Kidney epithelial cell (primary cell): ENCODE measurements at regions not wholly inside any gene's neighbourhood (a gene's known extent, or its start where the extent isn't known, plus 50 kb on each side); places are given as distances from the start of the nearest gene placed in this dataset.
"Not testable (repeated sequence)": the region's sequence is repeated elsewhere in the genome, so short reads cannot be mapped to it uniquely, and the experiment has no call there.

Experiments
- DNase-seq: peaks from one replicate; pipeline ENCODE4 v3.0.0-alpha.2; 2010; ENCODE audit warnings: low read depth
- H3K27me3 ChIP-seq: 2 replicates; pipeline ENCODE4 v1.6.0; 2011; ENCODE audit warnings: low read length; ENCODE audit not compliant: control insufficient read depth, insufficient read depth
- H3K36me3 ChIP-seq: 2 replicates; pipeline ENCODE4 v1.5.1; 2011; ENCODE audit warnings: low read length; ENCODE audit not compliant: control insufficient read depth, insufficient read depth
- H3K4me3 ChIP-seq: 2 replicates; pipeline ENCODE4 v1.5.1; 2011; ENCODE audit warnings: low read depth, mild to moderate bottlenecking, control low read depth, low read length
- TF ChIP-seq, protein P1 (sequence below): IDR thresholded peaks from 2 replicates; pipeline ENCODE4 v1.5.1; 2011; ENCODE audit warnings: mild to moderate bottlenecking, moderate library complexity, low read length, control low read depth, inconsistent platforms; ENCODE audit not compliant: insufficient read depth, poor library complexity, severe bottlenecking

DNA sequence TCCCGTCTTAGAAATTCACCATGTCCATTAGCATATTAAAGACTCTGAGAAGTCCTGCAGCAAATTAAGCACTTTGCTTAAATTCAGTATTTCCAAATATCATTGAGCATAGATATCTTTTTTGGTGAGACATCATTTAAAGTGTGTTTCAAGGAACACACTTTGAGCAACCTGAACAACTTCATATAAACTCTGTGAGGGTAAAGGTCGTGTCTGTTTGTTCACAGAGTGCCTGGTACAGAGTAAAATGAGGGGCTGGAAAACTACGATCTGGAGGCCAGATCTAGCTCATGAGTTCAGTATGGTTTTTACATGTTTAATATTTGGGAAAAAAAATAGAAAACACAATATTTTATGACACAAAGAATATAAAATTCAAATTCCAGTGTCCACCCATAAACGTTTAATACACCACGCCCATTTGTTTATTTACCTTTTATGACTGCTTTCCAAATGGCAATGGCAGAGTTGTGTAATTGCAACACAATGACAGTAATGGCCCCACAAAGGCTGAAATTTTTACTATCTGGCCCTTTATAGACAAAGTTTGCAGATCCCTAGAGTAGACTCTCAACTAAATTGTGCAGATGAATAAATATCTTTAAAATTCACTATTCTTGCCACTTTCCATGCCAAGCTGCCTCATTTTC, 67.4 kb downstream of the SNTN start:
- no peaks in the 10 kb centered on the region for H3K36me3 ChIP-seq
- TF ChIP-seq, protein P1, sequence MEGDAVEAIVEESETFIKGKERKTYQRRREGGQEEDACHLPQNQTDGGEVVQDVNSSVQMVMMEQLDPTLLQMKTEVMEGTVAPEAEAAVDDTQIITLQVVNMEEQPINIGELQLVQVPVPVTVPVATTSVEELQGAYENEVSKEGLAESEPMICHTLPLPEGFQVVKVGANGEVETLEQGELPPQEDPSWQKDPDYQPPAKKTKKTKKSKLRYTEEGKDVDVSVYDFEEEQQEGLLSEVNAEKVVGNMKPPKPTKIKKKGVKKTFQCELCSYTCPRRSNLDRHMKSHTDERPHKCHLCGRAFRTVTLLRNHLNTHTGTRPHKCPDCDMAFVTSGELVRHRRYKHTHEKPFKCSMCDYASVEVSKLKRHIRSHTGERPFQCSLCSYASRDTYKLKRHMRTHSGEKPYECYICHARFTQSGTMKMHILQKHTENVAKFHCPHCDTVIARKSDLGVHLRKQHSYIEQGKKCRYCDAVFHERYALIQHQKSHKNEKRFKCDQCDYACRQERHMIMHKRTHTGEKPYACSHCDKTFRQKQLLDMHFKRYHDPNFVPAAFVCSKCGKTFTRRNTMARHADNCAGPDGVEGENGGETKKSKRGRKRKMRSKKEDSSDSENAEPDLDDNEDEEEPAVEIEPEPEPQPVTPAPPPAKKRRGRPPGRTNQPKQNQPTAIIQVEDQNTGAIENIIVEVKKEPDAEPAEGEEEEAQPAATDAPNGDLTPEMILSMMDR = no peak
- no peak overlapping the region for H3K4me3 ChIP-seq
- no peak for DNase-seq
- H3K27me3 ChIP-seq = no peaks in the 10 kb centered on the region

DNA sequence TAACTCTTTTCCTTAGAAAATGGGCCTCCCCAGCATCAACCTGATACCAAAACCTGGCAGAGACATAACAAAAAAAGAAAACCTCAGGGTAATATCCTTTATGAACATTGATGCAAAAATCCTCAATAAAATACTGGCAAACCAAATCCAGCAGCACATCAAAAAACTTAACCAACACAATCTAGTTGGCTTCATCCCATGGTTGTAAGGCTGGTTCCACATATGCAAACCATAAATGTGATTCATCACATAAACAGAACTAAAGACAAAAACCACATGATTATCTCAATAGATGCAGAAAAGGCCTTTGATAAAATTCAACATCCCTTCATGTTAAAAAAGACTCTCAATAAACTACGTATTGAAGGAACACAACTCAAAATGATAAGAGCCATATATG, 68.5 kb downstream of the SNTN start:
- not testable (repeated sequence) for H3K4me3 ChIP-seq, DNase-seq, H3K27me3 ChIP-seq, H3K36me3 ChIP-seq

DNA sequence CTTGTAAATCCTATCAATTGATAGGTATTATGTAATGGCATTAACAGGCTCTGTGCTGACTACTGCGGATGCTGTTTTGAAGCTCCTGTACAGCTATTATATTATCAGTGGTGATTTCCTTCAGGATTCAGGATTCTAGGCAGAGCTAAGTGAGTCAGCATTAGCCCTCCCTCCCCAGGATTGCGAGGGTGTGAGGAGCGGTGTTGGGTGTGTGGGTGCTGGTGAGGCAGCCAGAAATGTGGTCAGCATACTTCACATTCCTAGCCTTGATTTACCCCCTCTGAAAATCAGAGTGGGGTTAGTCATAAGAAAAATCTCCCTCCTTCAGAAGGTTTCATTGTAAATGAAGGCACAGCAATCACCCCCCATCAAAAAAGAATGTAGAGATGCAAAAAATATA, 72.5 kb downstream of the SNTN start:
- H3K36me3 ChIP-seq = no peaks in the 10 kb centered on the region
- DNase-seq = peak; percentile 88
- TF ChIP-seq, protein P1 = no peak
- H3K27me3 ChIP-seq = no peaks in the 10 kb centered on the region
- no peak overlapping the region for H3K4me3 ChIP-seq

DNA sequence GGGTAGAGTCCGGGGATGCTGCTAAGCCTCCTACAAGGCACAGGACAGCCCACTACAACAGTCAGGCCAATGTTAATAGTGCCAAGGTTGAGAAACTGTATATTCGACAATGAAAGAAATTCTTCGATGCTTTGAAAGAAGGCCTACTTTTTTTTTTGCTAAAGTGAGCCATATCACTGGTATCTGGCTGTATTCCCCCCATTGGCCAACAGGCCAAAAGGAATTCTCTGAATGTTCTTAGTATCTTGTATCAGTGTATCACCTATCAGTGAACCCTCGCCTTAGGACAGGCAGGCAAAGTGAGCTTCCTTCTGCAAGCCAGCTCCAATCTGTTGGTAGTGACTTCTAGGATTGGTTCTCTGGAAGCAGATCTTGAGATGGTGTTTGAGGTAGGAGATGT, 74.2 kb downstream of the SNTN start:
- no peak overlapping the region for H3K4me3 ChIP-seq
- H3K27me3 ChIP-seq = no peaks in the 10 kb centered on the region
- TF ChIP-seq, protein P1 = no peak
- H3K36me3 ChIP-seq = no peaks in the 10 kb centered on the region
- DNase-seq = no peak

DNA sequence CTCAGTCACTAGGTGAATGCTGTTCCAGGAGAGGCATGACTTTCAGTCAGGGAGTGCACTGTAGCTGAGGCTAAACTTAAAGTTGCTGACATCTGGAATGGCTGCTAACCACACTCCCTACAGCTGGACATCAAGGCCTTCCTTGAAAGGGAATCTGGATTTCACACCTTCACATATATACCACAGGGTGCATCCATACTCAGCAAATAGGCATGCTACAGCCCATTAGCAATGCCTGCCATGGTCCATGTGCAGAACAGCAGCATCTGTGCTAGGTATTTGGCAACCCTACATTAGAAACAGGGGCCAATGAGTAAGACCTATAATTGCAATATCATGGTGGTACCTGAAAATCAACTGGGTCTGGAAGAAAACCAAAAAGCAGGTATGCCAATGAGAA, 74.8 kb downstream of the SNTN start:
- Histone ChIP-seq H3K4me3 (no peak overlapping the region), H3K36me3 (no peaks in the 10 kb centered on the region), H3K27me3 (no peaks in the 10 kb centered on the region)
- DNase-seq = no peak
- TF ChIP-seq, protein P1 = no peak

- Histone ChIP-seq H3K36me3 (no peaks in the 10 kb centered on the region), H3K27me3 (no peaks in the 10 kb centered on the region), H3K4me3 (no peak overlapping the region)
- no peak for DNase-seq
- TF ChIP-seq, protein P1 = no peak
Measured at GRCh38 chr3:63731866-63732265, 79.4 kb downstream of the SNTN start.

GRCh38 chr3:63733278-63733677, 80.8 kb downstream of the SNTN start:
- H3K4me3 ChIP-seq, H3K36me3 ChIP-seq, DNase-seq, H3K27me3 ChIP-seq: not testable (repeated sequence)

DNA sequence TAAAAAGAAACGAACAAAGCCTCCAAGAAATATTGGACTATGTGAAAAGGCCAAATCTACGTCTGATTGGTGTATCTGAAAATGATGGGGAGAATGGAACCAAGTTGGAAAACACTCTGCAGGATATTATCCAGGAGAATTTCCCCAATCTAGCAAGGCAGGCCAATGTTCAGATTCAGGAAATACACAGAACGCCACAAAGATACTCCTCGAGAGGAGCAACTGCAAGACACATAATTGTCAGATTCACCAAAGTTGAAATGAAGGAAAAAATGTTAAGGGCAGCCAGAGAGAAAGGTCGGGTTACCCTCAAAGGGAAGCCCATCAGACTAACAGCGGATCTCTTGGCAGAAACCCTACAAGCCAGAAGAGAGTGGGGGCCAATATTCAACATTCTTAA, 82.2 kb downstream of the SNTN start:
- not testable (repeated sequence) for H3K36me3 ChIP-seq, DNase-seq, H3K4me3 ChIP-seq, H3K27me3 ChIP-seq

GRCh38 chr3:63736757-63737156, 82.3 kb upstream of the C3orf49 start:
- H3K4me3 ChIP-seq, DNase-seq, H3K27me3 ChIP-seq, H3K36me3 ChIP-seq: not testable (repeated sequence)

DNA sequence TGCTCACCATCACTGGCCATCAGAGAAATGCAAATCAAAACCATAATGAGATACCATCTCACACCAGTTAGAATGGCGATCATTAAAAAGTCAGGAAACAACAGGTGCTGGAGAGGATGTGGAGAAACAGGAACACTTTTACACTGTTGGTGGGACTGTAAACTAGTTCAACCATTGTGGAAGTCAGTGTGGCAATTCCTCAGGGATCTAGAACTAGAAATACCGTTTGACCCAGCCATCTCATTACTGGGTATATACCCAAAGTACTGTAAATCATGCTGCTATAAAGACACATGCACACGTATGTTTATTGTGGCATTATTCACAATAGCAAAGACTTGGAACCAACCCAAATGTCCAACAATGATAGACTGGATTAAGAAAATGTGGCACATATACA, 80.5 kb upstream of the C3orf49 start:
- not testable (repeated sequence) for H3K36me3 ChIP-seq, DNase-seq, H3K4me3 ChIP-seq, H3K27me3 ChIP-seq
